T47D (cell line): ENCODE measurements at regions not wholly inside any gene's neighbourhood (a gene's known extent, or its start where the extent isn't known, plus 50 kb on each side); places are given as distances from the start of the nearest gene placed in this dataset.
"Not testable (repeated sequence)": the region's sequence is repeated elsewhere in the genome, so short reads cannot be mapped to it uniquely, and the experiment has no call there.

Experiments
- DNase-seq, 2 experiments: peaks; one replicate each; pipeline versions ENCODE4 v3.0.0 to v3.0.0-alpha.2; 2011 to 2012; ENCODE audit warnings: low read depth in 1 of 2, low spot score in 1 of 2
- JUND ChIP-seq: IDR thresholded peaks from 2 replicates; pipeline ENCODE4 v1.6.1; 2012; ENCODE audit warnings: low read depth
- in situ Hi-C: cut with HindIII; loops from 2 replicates; pipeline ENCODE4 v1.10.0; 2016; ENCODE audit warnings: low sequenced_read_pairs, low pct_unique_long_range_greater_than_20kb

DNA sequence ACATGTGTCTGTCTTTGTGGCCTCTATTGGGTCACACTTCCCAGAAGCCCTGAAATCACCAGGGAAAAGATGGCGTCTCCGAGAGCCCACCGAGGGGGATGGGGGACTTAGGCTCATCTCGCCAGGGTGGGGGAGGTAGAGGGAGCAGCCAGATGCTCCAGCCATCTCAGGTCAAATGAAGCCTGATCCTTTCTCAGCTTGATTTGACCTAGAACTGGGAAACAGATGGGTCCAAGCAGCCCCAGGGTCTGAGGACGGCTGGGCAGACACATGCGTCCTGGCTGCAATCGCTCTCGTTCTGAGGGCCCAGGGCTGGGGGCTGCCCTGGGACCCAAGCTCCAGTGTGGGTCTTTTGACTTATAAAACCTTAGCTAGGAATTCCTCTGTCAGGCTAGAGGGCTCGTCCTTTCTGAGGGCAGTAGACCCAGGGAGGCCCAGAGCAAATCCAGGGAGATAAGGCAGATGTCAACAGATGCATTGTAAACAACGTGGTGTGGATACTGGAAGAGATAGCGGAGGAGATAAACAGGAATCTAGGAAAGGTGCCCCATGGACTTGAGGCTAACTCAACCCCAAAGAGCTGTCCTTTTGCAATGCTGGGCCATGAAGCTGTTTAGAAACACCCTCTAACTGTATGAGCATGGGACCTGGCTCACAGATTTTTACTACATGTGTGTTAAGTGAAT lies 127.7 kb downstream of the MYCN start:
- no peak for DNase-seq
- TF ChIP-seq JUND: no peak
- in situ Hi-C loops: no loop called here

DNA sequence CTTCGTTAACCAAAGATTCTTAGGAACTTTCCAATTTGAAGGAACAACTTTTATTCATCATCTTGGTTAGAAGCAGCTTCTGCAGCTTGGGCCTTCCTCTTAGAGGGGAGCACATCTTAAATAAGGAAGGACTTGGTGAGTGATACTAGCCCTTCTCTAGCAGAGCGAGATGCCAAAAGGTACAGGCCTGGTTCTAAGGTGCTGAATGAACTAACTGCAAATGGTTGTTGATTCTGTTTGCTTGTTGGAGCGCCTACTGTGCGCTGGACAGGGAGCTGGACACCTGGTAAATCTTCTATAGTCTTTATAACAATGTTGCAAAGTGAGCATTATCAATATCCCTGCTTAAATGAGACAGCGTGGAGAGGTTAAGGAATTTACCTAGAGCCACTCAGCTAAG lies 127.1 kb downstream of the MYCN start:
- no peak for TF ChIP-seq JUND
- in situ Hi-C loops: no loop called here
- DNase-seq: no peak

DNA sequence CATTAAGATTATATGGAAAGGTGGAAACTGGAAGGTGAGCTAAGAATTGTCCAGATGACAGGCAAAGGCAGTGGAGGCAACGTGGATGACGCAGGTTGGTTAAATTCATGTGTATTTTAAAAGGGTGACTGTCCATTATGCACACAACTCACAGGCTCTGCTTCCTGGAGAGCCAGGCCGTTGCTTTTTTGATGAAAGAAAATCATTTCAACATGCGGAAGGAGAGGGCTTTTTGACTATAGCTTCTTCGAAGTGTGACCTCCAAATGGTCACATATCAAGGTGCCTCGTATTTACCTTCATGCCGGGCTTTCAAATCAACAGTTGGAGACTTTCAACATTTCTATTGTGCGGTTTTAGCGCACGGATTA lies 126.7 kb downstream of the MYCN start:
- TF ChIP-seq JUND: no peak
- in situ Hi-C loops: no loop called here
- DNase-seq: peak in 1 of 2 experiments; percentile 1

DNA sequence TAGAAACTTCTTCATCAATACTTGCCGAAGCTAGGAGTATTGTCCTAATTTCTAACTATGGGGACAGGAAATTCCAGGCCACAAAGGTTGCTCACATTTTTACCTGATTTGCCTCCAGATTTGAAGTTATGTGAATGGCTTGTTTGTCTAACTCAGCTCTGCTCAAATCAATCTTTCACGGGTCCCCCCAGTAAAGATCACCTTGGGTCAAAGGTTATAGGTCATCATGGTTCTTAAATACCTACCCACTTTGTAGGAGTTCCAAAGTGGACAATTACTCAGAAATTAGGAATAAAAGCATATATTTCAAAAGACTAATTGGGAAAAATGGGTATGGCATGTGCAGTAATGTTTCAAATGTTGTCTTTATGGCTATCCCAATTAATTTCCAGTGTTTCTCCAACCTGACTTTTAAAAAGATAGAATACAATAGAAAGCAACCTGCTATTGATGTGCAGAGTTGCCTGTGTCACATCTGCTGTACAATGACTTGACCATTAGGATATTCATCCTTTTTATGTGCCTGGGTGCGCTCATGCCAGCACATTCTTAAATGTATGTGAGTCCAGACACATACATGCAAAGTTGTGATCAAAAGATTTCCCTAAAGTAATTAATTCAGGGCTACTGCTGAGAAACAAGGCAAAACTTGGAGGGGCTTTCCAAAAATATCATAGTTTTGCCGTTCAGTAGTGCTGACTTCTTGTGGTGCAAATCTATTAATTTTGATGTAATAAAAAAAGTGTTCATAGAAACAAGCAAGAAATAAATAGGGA lies 126.1 kb downstream of the MYCN start:
- TF ChIP-seq JUND: no peak
- in situ Hi-C loops: no loop called here
- no peak for DNase-seq

DNA sequence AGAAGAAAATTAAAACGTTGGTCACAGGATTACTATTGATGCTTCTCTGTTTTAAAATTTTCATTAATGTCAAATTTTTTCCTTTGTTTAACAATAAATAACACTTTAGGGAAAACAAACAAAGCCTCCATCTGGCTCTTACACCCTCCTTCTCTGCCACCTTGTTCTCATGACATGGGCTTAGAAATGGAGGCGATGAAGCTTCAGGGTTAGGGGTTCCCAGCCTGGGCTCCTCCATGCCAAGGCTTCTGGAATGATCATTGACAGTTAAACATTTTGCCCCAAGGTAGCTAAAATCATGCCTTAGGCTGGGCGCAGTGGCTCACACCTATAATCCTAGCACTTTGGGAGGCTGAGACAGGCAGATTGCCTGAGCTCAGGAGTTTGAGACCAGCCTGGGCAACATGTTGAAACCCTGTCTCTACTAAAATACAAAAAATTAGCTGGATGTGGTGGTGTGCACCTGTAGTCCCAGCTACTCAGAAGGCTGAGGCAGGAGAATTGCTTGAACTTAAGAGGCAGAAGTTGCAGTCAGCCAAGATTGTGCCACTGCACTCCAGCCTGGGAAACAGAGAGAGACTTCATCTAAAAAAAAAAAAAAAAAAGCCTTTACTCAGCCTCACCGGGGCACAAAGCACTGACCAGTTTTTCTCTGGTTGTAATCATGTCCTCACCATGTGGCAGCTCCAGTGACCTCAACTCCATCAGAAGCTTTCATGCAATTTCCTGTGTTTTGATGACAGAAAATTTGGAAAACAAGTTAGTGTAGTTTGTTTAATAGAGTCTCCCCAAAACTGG lies 125.1 kb downstream of the MYCN start:
- in situ Hi-C loops, DNase-seq: not testable (repeated sequence)

DNA sequence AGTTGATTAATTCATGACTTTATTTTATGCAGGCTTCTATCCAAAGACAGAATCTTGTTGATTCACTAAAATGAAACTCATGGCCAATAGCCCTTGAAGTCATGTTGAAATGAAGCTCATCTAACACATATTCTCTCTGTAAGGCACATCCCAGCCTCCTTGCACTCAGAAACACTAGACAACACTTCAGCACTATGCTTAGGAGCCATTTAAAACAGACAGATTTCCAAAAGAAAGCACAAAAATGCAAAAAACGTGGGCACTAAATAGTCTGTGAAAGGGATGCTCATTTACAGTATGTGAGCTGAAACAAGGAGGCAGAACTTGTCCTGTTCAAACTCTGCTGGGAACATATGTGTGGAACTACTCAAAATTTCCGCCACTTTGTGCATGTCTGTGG lies 124.4 kb downstream of the MYCN start:
- DNase-seq: no peak
- in situ Hi-C loops: no loop called here
- TF ChIP-seq JUND: no peak

DNA sequence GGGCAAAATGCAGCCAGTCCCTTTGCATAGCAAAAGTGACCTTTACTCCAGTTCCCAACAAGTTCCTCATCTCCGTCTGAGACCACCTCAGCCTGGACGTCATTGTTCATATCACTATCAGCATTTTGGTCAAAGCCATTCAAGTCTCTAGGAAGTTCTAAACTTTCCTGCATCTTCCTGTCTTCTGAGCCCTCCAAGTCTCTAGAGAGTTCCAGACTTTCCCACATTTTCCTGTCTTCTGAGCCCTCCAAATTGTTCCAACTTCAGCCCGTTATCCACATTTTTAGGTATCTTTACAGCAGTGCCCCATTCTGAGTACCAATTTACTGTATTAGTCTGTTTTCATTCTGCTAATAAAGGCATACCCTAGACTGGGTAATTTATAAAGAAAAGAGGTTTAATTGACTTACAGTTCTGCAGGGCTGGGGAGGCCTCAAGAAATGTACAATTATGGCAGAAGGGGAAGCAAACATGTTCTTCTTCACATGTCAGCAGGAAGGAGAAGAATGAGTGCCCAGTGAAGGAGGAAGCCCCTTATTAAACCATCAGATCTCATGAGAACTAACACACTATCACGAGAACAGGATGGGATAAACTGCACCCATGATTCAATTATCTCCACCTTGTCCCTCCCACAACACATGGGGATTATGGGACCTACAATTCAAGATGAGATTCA lies 123.7 kb downstream of the MYCN start:
- in situ Hi-C loops: no loop called here
- DNase-seq: no peak
- no peak for TF ChIP-seq JUND

DNA sequence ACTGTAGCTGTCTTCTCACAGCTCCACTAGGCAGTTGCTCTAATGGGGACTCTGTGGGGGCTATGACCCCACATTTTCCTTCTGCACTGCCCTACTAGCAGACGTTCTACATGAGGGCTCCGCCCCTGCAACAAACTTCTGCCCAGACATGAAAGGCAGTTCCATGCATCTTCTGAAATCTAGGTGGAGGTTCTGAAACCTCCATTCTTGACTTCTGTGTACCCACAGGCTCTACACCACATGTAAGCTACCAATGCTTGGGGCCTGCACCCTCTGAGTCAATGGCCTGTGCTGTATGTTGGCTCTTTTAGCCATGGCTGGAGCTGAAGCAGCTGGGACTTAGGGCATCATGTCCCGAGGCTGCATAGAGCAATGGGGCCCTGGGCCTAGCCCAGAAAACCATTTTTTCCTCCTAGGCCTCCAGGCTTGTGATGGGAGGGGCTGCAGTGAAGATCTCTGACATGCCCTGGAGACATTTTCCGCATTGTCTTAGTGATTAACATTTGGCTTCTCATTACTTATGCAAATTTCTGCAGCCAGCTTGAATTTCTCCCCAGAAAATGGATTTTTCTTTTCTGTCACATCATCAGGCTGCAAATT lies 123.0 kb downstream of the MYCN start:
- TF ChIP-seq JUND: no peak
- DNase-seq: no peak
- in situ Hi-C loops: no loop called here

DNA sequence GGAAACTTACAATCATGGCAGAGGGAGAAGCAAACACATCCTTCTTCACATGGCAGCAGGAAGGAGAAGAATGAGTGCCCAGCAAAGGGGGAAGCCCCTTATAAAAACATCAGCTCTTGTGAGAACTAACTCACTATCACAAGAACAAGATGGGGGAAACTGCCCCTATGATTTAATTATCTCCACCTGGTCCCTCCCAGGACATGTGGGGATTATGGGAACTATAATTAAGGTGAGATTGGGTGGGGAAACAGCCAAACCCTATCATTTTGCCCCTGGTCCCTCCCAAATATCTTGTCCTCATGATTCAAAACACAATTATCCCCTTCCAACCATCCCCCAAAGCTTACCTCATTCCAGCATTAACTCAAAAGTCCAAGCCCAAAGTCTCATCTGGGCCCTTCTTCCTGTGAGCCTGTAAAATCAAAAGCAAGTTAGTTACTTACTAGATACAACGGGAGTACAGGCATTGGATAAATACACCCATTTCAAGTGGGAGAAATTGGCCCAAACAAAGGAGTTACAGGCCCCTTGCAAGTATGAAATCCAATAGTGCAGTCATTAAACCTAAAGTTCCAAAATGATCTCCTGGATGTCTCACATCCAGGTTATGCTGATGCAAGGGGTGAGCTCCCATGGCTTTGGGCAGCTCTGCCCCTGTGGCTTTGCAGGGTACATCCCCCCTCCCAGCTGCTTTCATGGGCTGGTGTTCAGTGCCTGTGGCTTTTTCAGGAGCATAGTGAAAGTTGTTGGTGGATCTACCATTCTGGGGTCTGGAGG lies 122.3 kb downstream of the MYCN start:
- in situ Hi-C loops: no loop called here
- no peak for DNase-seq
- TF ChIP-seq JUND: no peak

DNA sequence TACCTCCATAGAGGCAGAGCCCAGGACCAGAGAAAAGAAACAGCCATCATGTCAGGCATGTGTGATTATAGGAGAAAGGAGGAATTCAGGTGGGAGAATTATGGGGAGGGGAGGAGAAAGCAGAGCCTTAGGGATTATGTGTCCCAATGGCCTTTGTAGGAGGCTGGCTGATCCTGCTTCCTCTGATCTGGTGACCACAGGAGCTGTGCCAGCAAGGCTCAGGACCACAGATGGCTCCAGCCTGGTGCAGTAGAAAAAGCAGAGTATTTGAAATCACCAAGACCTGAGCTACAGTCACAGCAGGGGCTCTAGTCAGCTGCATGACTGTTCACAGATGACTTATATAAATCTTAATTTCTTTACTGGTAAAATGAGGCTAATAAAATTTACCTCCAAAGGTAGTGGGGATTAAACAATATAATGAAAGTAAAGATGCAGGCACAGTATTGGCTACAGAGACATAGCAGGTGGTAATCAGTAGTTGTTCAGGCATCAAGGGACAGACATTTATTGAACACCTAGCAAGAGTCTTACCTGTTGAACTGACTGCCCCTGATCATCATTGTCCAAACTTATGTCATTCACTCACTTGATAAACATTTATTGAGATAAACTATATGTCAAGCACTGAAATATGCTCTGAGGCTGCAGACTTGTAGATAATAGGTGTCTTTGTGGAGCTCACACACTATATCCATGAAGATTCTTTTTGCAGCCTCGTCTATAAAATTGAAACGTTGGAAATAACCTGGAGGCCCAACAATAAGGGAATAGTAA lies 121.3 kb downstream of the MYCN start:
- in situ Hi-C loops: no loop called here
- DNase-seq: no peak
- no peak for TF ChIP-seq JUND

DNA sequence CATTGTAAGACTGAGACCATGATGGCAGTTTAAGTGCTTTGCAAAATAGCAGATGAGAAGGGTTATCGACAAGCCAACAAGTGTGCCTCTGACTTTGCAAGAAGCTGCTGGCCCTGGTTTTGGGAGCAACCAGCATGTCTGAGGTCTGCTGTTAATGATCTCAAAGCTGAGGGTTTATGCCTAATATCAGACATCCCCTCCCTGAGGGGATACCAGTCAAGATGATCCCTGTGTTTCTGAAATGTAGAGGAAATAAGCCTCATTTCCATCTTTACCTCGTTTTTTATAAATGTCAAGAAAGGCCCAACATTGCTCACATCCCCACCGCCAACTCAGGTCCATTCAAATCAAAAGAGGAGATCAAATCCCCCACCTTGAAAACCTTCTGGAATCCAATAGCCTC lies 120.6 kb downstream of the MYCN start:
- TF ChIP-seq JUND: no peak
- in situ Hi-C loops: no loop called here
- DNase-seq: no peak
